B cell (primary cell): ENCODE measurements at regions not wholly inside any gene's neighbourhood (a gene's known extent, or its start where the extent isn't known, plus 50 kb on each side); places are given as distances from the start of the nearest gene placed in this dataset.

Source experiments
- ATAC-seq: fragments of 200-7000 bp; cut with Tn5 transposase; one replicate; pipeline ENCODE4 v1.10.0; 2021; ENCODE audit warnings: low read depth, mild to moderate bottlenecking, moderate number of reproducible peaks, moderate library complexity
- CTCF ChIA-PET: fragments of 350-600 bp; sonication (Branson Sonifier 250); formaldehyde crosslinking; loops from one replicate; lab custom pipeline; 2021; ENCODE audit warnings: antibody characterized with exemption, inconsistent platforms; lab: Charles Lee
- POLR2A ChIA-PET: fragments of 350-600 bp; sonication (Branson Sonifier 250); formaldehyde crosslinking; loops from one replicate; lab custom pipeline; 2021; ENCODE audit warnings: antibody characterized with exemption; lab: Charles Lee
- DNase-seq: peaks from one replicate; pipeline ENCODE4 v3.0.0; 2013
- H2AFZ ChIP-seq: 2 replicates; pipeline ENCODE4 v1.6.1; 2012; ENCODE audit warnings: mild to moderate bottlenecking, low read depth, low read length; ENCODE audit not compliant: insufficient read depth, poor library complexity, severe bottlenecking
- H3K27ac ChIP-seq, 2 donors: 1 replicate in 1 of 2; 2 replicates in 1 of 2; pipeline ENCODE4 v1.5.1; 2012 to 2013; ENCODE audit warnings: low read length in 2 of 2, mild to moderate bottlenecking in 2 of 2, moderate library complexity in 1 of 2
- H3K27me3 ChIP-seq, 4 experiments: fragments of 200-600 bp in 1 of 4; sonication (generic) in 1 of 4; replicated peaks in 1 of 4; 1 replicate in 2 of 4; 2 replicates in 2 of 4; pipeline versions ENCODE4 v1.6.1 to v1.7.0; 2013 to 2016; ENCODE audit warnings: low read length in 3 of 4, mild to moderate bottlenecking in 2 of 4, mixed read lengths in 1 of 4, moderate library complexity in 1 of 4; ENCODE audit not compliant: insufficient read depth in 4 of 4, control insufficient read depth in 3 of 4; ENCODE audit errors: control extremely low read depth in 1 of 4
- H3K36me3 ChIP-seq, 2 experiments: replicated peaks in 1 of 2; 1 replicate in 1 of 2; 2 replicates in 1 of 2; pipeline versions ENCODE4 v1.6.1 to v1.7.1; 2013; ENCODE audit warnings: low read length in 1 of 2; ENCODE audit not compliant: insufficient read depth in 2 of 2, control insufficient read depth in 1 of 2; ENCODE audit errors: control extremely low read depth in 1 of 2, extremely low read depth in 1 of 2
- H3K4me1 ChIP-seq, 2 donors: fragments of 200-600 bp in 1 of 2; sonication (generic) in 1 of 2; 1 replicate in 1 of 2; 2 replicates in 1 of 2; pipeline versions ENCODE4 v1.5.1 to v1.6.1; 2013 to 2017; ENCODE audit warnings: low read length in 2 of 2; ENCODE audit not compliant: control insufficient read depth in 2 of 2, insufficient read depth in 2 of 2
- H3K4me2 ChIP-seq: replicated peaks from 2 replicates; pipeline ENCODE3; 2012; ENCODE audit warnings: mild to moderate bottlenecking, low read depth, low read length; ENCODE audit not compliant: poor library complexity, severe bottlenecking
- H3K4me3 ChIP-seq, 5 experiments: fragments of 200-600 bp in 1 of 5; sonication (generic) in 1 of 5; 1 replicate in 3 of 5; 2 replicates in 2 of 5; pipeline versions ENCODE4 v1.5.1 to v1.7.0; 2011 to 2016; ENCODE audit warnings: low read length in 4 of 5, mild to moderate bottlenecking in 4 of 5, low read depth in 2 of 5, control low read depth in 1 of 5, moderate library complexity in 1 of 5; ENCODE audit not compliant: insufficient read depth in 1 of 5; ENCODE audit errors: control extremely low read depth in 1 of 5, extremely low read depth in 1 of 5
- H3K79me2 ChIP-seq: fragments of 200-600 bp; sonication (generic); one replicate; pipeline ENCODE4 v1.6.0; 2016; ENCODE audit warnings: low read length; ENCODE audit not compliant: control insufficient read depth, insufficient read depth
- H3K9ac ChIP-seq: fragments of 200-600 bp; sonication (generic); 2 replicates; pipeline ENCODE4 v1.6.1; 2017; ENCODE audit warnings: mild to moderate bottlenecking, low read length, moderate library complexity
- H3K9me3 ChIP-seq, 3 donors: one replicate each; pipeline versions ENCODE4 v1.6.1 to v1.7.1; 2013; ENCODE audit warnings: low read length in 2 of 3; ENCODE audit not compliant: control insufficient read depth in 2 of 3, insufficient read depth in 1 of 3; ENCODE audit errors: control extremely low read depth in 1 of 3
- H4K20me1 ChIP-seq: 2 replicates; pipeline ENCODE4 v1.6.0; 2012; ENCODE audit warnings: mild to moderate bottlenecking, low read length; ENCODE audit not compliant: insufficient read depth, control insufficient read depth, poor library complexity, severe bottlenecking
- H3K27ac Mint-ChIP-seq: one replicate; pipeline ENCODE4 v1.8.0; 2021; ENCODE audit warnings: mixed read lengths
- H3K27me3 Mint-ChIP-seq: one replicate; pipeline ENCODE4 v1.8.0; 2021; ENCODE audit warnings: mixed read lengths
- H3K4me1 Mint-ChIP-seq: one replicate; pipeline ENCODE4 v1.8.0; 2021; ENCODE audit warnings: mixed read lengths
- H3K4me3 Mint-ChIP-seq: one replicate; pipeline ENCODE4 v1.8.0; 2021; ENCODE audit warnings: mixed read lengths
- H3K9me3 Mint-ChIP-seq: one replicate; pipeline ENCODE4 v1.8.0; 2022; ENCODE audit warnings: mixed read lengths; ENCODE audit not compliant: insufficient read depth
- CTCF ChIP-seq: fragments of 200-600 bp; IDR thresholded peaks from one replicate; pipeline ENCODE4 v1.8.0; 2022; ENCODE audit warnings: antibody characterized with exemption, mild to moderate bottlenecking
- EZH2 ChIP-seq: IDR thresholded peaks from 2 replicates; pipeline ENCODE4 v1.6.1; 2012; ENCODE audit warnings: borderline replicate concordance, low read depth, mild to moderate bottlenecking, moderate library complexity, low read length; ENCODE audit not compliant: insufficient read depth, poor library complexity, severe bottlenecking
- WGBS: methylation state at CpG from one replicate; pipeline ENCODE4 v1.1.5; 2013; ENCODE audit warnings: missing lambda C conversion rate; ENCODE audit not compliant: insufficient coverage; 5-methylcytosine and 5-hydroxymethylcytosine counted together
- intact Hi-C: fragments of 100-400 bp; cut with micrococcal nuclease; formaldehyde crosslinking; loops from one replicate; pipeline ENCODE4 v1.10.0; 2022

- Histone ChIP-seq H3K9ac (no peak overlapping the region), H3K36me3 (no peaks in the 10 kb centered on the region), H3K4me2 (no peak overlapping the region), H3K4me3 (no peak overlapping the region), H3K27me3 (no peaks in the 10 kb centered on the region), H3K4me1 (no peaks in the 10 kb centered on the region), H4K20me1 (no peaks in the 10 kb centered on the region), H3K79me2 (no peaks in the 10 kb centered on the region), H2AFZ (no peak overlapping the region), H3K27ac (no peak overlapping the region), H3K9me3 (peaks cover 0 to 8% (median 0%) of the 10 kb centered on the region in 3 donors)
- Mint-ChIP-seq H3K27me3 (no peaks in the 10 kb centered on the region), H3K27ac (no peak overlapping the region), H3K4me1 (no peaks in the 10 kb centered on the region), H3K9me3 (peaks cover 3% of the 10 kb centered on the region), H3K4me3 (no peak overlapping the region)
- ATAC-seq (no peak), DNase-seq (no peak)
- intact Hi-C loops = no loop called here
- CTCF ChIA-PET = no interaction called here
- POLR2A ChIA-PET = no interaction called here
- WGBS = no CpG with 5 or more reads among the region's 1 CpG
- no peak for TF ChIP-seq CTCF
- TF ChIP-seq EZH2 = no peak
Measured at GRCh38 chr1:69376408-69376807, 191.3 kb upstream of the LRRC7 start.

GRCh38 chr1:69377507-69377906 is 190.2 kb upstream of the LRRC7 start:
- no peak overlapping the region for H3K4me3 ChIP-seq
- H3K9me3 ChIP-seq = peaks cover 0 to 8% (median 0%) of the 10 kb centered on the region in 3 donors
- no peaks in the 10 kb centered on the region for H3K4me1 ChIP-seq
- H3K4me2 ChIP-seq = no peak overlapping the region
- no peak for DNase-seq
- ChIA-PET POLR2A (no interaction called here), CTCF (no interaction called here)
- H4K20me1 ChIP-seq = no peaks in the 10 kb centered on the region
- TF ChIP-seq CTCF (no peak), EZH2 (no peak)
- H3K4me3 Mint-ChIP-seq = no peak overlapping the region
- H2AFZ ChIP-seq = no peak overlapping the region
- H3K9me3 Mint-ChIP-seq = peaks cover 3% of the 10 kb centered on the region
- ATAC-seq = no peak
- no peaks in the 10 kb centered on the region for H3K4me1 Mint-ChIP-seq
- H3K9ac ChIP-seq = no peak overlapping the region
- no CpG with 5 or more reads among the region's 2 CpGs for WGBS
- no peaks in the 10 kb centered on the region for H3K27me3 ChIP-seq
- no peaks in the 10 kb centered on the region for H3K79me2 ChIP-seq
- no peaks in the 10 kb centered on the region for H3K27me3 Mint-ChIP-seq
- H3K27ac ChIP-seq = no peak overlapping the region
- H3K27ac Mint-ChIP-seq = no peak overlapping the region
- H3K36me3 ChIP-seq = no peaks in the 10 kb centered on the region
- intact Hi-C loops = no loop called here
